HG02885 (cell line): ENCODE measurements at regions not wholly inside any gene's neighbourhood (a gene's known extent, or its start where the extent isn't known, plus 50 kb on each side); places are given as distances from the start of the nearest gene placed in this dataset.
"Not testable (repeated sequence)": the region's sequence is repeated elsewhere in the genome, so short reads cannot be mapped to it uniquely, and the experiment has no call there.

ENCODE experiments used
- ATAC-seq: cut with Tn5 transposase; IDR thresholded peaks from one replicate; pipeline ENCODE4 v1.9.1; 2021; ENCODE audit warnings: mild to moderate bottlenecking; ENCODE audit not compliant: unreplicated experiment, poor library complexity

DNA sequence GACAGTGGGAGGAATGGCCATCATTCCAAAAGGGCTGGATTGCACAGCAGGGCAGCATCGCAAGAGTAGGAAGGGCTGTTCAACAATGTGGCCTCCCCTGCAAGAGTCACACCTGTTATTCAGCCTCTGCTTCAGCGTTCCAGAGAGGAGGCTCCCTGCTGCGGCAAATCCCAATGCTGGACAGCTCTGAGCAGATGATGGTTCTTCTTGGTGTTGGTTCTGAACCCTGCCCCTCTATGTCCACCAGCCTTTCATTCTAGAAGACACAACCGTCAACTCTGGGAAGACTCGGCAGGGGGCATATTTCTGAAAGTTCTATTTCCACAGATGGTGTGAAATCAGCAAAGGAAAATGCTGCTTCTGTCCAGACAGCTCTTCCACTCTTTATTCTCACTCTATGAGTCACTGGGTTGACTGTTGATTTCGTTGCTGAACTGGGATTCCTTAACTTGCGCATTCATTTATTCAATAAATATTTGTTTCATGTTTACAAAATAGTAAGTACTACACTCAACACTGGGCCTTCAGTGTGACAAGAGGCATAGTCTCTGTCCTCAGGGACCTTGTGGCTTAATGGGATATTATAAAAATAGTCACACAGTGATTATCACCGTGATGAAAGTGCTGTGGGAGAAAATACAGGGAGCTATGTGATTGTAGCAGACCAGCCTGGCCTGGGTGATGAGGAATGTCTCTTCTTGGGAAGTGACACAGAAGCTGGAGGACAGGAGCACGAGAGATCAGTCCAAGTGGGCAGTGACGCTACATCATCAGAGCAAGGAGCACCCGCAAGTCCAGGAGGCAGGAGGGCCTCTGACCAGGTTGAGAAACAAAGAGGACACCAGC is 260.3 kb downstream of the SIPA1L2 start:
- no peak for ATAC-seq

DNA sequence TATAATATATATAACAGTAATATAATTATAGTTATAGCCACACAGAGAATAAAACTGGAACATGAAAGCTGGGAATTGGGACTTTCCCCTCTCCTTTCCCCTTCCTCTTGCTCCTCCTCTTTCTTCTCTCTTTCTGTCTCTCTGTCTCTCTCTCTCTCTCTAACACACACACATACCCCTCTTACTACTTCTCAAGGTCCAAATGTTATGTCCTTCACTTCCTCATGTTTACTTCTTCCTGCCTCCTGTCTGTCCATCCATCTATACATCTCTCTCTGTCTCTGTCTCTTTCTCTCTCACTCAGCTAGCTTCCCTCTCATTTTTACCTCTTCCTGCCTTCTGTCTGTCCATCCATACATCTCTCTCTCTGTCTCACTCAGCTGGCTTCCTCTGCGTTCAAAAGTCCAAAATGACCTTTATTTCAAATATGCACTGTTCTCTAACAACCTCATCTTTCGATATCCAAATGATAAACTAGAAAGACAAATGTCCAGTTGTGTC is 261.1 kb downstream of the SIPA1L2 start:
- no peak for ATAC-seq

DNA sequence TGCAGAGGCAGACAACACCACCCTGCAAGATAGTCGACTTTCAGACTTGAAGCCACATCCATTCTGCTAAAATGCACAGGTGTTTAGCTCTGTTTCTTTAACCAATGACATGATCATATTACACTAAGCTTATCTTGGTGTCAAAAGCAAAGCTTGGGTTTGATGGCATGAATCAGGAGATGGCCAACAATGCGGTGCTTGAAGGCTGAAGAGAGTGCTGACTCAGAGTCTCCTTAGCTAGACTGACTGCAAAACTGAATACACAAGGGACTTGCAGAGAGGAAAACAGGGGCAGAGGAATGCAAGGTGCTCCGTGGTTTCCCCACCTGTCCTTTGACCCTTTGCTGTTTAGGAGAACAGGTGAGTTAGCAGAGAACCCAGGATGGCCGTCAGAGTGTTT is 262.6 kb downstream of the SIPA1L2 start:
- no peak for ATAC-seq

DNA sequence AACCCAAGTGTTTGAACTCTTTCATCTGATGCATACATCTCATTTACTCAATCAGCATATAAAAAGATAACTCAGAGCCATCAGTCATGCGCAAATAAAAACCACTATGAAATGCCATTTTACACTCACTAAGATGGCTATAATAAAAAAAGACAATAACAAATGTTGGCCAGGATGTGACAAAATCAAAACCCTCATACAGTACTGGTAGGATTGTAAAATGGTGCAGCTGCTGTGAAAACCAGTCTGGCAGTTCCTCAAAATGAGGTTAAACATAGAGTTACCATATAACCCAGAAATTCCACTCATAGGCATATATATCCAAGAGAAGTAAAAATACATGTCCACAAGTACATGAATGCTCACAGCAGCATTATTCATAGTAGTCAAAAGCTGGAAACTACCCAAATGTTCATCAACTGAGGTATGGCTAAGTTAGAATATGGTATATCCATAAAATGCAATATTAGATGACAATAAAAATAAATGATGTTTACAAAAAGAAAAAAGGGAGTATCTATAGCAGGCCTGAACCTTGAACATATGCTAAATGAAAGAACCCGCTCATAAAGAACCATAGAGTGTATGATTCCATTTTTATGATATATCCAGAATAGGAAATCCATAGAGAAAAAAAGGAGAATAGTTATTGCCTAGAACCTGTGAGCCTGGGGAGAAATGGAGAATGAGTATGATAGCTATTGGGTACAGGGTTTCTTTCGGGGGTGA is 265.1 kb downstream of the SIPA1L2 start:
- no peak for ATAC-seq

DNA sequence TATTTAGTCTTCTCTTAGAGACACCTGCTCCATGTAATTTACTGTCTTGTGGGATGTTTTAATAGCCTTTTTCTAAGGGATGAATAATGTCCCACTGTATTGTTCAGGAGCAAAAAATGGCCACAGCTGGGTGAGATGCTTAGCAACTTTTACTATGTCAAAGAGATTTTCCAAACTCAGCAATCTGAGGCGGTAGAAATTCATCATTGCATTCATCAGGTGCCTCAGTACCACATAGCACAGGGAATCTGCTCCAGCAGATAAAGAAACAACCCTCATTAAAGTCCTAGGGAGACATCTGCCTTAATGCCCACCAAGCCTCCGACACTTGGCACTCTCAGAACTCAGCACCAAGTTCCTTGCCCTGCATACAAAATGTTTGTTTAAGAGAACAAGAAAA is 266.9 kb downstream of the SIPA1L2 start:
- ATAC-seq: no peak

DNA sequence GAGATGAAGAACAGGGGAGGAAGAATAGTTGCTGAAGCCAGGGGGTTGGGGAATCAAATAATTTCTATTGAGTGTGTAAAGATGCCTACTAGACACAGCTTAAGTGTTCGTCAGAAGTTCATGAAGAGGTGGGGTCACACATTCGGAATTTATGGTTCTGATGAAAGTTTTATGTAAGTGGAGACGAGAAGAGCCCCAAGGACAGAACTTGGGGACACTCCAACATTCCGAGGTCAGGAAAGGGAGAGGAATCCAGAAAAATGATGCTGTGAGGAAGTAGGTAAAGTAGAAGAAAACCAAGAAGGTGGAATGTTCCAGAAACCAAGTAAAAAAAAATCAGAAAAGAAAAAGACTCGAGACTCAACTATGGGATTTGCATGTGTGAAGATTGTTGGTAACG is 272.5 kb downstream of the SIPA1L2 start:
- ATAC-seq: no peak

DNA sequence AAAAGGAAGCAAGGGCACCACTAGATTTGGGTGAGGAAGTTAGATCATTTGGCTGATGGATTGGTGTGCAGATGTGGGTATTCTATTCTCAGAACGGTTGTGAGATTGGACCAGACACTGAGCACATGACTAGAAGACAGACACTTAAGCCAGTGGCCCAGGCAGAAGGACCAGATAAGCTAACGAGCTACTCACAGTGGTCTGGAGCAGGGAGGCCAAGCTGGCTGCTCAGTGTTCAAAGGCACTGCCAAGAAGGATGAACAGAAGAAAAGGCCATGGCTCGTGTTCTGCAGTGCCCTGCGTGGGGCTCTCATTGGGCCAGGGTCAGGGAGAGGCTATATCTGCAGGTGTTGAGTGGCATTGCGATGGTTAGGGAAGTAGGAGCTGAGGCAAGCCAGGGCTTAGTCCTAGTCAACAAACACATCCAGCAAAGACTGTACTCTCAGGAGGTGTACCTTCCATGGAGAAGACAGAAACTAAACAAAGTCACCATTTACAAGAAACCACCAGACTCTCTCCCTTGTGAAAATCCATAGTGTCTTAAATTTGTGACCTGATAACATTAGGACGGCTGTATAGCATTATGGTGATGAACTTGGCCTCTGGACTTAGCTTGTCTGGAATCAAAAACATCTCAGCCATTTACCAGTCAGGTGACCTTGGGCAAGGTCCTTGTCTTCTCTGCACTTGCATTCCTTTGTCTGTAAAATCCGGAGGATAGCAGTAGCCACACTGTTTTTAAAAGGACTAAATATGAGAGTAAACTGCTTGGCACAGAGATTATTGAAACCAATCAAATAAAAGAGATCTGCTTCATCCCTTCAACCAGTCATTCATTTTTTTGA is 274.5 kb downstream of the SIPA1L2 start:
- ATAC-seq: no peak

DNA sequence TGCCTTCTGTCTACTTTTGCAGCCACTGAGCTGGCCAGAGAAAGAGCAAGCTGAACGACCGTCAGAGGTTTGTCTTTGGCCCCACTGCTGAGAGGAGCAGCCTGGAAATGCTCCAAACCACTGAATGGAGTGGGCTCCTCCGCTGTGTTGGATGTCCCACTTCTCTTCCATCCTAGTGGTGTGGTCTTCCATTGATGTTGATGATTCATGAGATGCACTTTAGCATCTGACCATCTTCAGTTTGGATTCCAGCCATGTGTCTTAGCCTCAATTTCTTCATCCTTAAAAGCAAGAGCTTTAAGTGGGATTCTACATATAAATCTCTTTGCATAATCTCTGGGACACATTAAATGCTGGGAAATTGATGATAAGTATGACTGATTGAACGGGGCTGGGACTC is 276.9 kb downstream of the SIPA1L2 start:
- ATAC-seq: no peak

DNA sequence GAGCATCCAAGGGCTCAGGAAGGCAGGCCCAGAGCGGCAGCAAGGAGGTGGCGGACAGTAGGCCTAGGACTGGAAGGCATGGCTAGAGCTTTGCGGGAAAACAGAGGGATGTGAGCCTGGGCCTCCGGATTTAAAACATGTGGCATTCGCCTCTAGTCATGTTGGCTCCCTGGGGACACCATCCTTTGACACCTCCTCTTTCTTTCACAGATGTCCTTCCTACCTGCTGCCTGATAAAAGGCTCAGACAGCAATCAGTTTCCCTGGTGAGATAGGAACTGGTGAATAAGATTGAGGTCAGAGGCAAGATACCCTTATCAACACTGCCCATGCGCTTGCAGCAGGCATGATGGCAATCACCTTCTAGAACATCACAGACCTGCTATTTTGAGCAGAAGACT is 277.6 kb downstream of the SIPA1L2 start:
- ATAC-seq: no peak

DNA sequence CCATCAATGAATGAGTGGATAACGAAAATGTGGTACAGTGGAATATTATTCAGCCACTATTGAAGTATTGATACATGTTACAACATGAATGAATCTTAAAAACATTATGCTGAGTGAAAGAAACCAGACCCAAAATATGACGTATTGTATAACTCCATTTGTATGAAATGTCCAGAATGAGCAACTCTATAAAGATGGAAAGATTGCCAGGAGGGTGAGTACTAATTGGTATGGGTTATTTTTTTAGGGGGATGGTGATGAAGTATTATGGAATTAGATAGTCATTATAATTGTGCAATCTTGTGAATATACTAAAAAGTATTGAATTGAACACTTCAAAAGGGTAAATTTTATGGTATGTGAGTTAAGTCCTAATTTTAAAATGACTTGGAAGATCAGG is 278.6 kb downstream of the SIPA1L2 start:
- no peak for ATAC-seq

DNA sequence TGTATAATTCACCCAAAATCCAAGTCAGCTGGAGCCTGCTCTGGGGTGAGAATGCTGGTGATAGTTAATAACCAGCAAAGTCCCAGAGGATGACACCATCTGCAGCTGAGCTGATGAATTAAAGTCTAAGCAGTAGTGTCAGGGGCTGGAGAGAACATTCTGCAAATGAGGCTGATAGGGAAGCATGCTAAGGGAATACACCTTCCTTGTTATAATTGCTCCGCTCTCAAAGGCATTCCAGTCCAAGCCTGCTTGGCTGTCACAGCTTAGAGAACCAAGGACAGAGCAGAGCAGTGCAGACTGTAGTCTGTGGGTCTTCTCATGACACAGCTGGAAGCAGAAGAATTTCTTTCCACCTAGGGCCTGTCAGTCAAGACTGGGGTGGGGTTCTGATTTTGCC is 283.1 kb downstream of the SIPA1L2 start:
- no peak for ATAC-seq

DNA sequence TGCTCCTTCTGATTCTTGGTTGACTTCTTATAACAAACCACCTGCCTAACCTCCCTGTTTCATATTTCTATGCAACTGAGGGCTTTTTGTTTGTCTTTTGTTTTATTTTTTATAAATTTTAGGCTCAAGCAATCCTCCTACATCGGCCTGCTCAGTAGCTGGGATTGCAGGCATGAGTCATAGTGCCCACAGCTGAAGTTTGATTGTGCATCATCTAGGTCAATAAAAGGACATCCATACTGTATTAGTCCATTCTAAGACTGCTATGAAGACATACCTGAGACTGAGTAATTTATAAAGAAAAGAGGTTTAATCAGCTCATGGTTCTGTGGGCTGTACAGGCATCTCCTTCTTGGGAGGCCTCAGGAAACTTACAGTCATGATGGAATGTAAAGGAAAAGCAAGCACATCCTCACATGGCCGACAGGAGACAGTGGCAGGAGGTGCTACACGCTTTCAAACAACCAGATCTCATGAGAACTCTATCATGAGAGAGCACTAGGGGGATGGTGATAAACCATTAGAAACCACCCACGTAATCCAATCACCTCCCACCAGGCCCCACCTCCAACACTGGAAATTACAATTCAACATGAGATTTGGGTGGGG is 285.0 kb downstream of the SIPA1L2 start:
- no peak for ATAC-seq

DNA sequence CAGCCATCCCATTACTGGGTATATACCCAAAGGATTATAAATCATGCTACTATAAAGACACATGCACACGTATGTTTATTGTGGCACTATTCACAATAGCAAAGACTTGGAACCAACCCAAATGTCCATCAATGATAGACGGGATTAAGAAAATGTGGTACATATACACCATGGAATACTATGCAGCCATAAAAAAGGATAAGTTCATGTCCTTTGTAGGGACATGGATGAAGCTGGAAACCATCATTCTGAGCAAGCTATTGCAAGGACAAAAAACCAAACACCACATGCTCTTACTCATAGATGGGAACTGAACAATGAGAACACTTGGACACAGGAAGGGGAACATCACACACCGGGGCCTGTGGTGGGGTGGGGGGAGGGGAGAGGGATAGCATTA is 285.7 kb downstream of the SIPA1L2 start:
- ATAC-seq: not testable (repeated sequence)

DNA sequence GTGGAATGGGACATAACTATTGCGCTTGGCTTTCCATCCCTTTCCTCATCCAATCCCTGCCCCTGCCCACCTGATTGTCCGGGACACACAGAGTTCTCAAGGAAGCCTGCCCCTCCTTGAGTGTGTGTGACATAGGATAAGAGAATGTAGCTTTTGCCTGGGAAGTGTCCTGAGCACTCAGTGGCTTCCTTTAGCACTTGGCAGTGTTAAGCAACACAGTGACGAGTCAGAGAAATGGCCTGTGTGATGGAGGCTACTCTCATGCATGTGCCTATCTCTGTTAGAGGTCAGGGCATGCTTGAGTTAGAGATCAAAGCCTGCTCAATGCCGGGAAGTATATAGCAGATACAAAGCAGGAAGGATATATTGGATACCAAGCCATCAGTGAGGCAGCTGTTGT is 289.5 kb downstream of the SIPA1L2 start:
- ATAC-seq: no peak

DNA sequence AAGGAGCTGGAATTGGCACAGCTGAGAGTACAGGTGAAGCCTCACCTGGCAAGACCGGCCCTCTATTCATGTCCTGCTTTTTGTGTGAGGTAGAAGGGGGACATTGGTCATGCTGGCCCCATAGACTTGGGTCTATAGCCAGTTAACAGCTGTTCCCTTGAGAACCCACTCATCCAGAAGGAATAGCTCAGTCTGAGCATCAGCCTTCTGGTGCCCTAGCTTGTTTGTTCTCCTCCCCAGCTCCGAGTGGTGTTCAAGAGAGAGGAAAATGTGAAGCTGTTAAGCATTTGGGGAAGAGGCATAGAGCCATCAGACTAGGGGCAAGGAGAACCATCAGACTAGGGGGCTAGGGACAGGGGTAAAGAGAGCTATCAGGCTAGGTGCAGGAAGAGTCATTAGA is 290.9 kb downstream of the SIPA1L2 start:
- no peak for ATAC-seq

DNA sequence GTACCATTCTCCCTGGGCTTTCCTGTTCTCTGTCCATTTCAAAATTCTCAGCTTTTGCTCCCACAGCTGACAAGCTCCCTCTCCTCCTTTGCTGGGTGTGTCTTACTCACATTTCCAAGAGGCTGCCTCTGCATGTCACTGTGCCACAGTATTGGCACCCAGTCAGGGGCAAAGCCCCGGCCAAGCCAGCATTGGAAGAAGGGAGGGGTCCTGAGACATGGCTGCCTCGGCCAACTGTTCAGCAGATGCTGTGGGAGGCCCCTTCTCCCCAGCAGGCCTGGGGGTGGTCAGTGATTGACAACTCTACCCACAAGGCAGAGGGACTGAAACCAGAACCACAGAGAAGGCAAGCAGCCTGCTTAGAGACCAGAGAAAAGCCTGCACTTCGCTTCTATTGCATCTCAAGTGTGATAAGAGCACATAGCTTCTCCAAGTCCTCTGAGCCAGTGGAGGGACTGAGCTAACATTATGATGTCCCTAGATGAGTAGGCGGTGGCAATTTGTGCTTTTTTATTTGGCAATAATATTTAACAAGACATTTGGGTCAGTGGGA is 294.1 kb downstream of the SIPA1L2 start:
- no peak for ATAC-seq

DNA sequence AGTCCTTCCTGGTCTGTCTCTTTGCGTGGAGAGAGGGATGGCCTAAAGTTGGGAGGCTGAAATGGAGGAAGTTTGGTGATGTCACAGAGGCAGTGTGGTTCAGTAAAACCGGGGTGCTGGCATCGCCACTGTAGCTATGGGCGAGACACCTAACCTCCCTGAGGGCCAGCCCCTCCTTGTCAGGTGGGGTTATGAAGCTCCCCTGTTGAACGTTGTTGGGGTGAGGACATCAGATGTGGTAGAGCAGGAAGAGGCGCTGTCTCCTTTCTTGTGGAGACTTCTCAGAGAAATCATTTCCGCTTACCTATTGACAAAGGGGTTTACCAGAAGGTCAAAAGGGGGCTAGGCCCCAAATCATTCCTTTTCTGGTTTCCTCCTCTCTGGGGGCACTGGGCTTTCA is 294.7 kb downstream of the SIPA1L2 start:
- no peak for ATAC-seq

DNA sequence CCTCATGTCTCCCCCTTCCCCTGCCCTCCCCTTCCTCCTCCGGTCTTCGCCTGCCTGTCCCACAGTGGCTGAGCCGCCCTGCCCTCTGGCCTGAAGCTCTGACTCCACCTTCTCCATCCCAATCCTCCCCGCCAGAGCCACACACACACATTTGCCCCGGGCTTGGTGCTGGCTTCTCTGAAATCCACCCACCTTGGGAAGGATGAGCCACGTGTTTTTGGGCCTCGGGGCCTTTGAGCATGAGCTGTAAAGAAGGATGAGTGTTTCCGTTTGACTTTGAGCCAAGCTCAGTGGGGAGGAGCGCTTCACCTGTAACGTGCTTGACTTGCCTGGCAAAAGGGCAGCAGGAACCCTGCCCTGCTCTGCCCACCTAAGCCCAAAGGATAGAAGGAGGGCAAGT is 295.1 kb downstream of the SIPA1L2 start:
- no peak for ATAC-seq

DNA sequence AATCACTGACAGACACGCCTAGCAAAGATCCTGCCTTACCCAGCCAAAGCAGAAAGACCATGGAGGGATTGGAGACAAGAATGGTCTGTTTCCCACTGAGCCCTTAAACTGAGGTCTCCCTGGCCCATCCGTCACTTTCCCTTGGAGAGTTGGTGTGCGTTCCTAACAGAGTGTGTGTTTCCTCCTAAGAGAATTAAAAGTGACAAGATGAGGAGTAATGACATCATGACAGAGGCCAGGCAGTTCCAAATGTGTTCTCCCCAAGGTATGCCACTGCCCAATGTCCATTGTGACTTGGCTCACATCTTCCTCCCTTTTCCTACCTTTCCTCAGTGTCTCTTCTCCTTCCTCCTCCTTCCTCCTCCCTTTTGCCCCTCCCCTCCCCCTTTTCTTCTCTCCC is 295.7 kb downstream of the SIPA1L2 start:
- ATAC-seq: no peak

DNA sequence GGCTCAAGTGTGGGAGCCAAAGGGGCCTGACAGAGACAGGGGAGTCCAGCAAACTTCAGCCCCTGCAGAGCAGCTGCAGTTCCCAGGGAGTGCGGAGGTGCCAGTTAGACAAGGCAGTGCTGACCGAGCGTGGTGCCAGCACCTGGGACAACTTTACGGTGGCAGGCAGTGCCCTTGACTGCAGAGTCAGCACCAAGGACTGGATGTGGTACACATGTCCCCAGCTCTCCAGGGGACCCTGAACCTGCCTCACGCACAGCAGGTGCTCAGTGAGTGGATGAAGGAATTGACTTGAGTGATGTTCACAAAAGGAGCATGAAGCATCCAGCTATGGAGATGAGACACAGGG is 296.5 kb downstream of the SIPA1L2 start:
- no peak for ATAC-seq
